ENCODE measurements at regions not wholly inside any gene's neighbourhood (a gene's known extent, or its start where the extent isn't known, plus 50 kb on each side); places are given as distances from the start of the nearest gene placed in this dataset.
"Not testable (repeated sequence)": the region's sequence is repeated elsewhere in the genome, so short reads cannot be mapped to it uniquely, and the experiment has no call there.

DNA sequence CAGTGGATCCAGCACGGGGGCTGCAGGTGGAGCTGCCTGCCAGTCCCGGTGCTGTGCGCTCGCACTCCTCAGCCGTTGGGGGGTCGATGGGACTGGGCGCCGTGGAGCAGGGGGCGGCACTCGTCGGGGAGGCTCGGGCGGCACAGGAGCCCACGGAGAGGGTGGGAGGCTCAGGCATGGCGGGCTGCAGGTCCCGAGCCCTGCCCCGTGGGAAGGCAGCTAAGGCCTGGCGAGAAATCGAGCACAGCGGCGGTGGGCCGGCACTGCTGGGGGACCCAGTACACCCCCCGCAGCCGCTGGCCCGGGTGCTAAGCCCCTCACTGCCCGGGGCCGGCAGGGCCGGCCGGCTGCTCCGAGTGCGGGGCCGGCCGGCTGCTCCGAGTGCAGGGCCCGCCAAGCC lies 52.3 kb upstream of the MARK1 start:
- not testable (repeated sequence) for DNase-seq

GRCh38 chr1:220475141-220475540 lies 52.8 kb upstream of the MARK1 start:
- not testable (repeated sequence) for DNase-seq

GRCh38 chr1:220473440-220473839 lies 54.5 kb upstream of the MARK1 start:
- no peak for DNase-seq

GRCh38 chr1:220462752-220463151 lies 65.2 kb upstream of the MARK1 start:
- DNase-seq: no peak

- no peak for DNase-seq
Measured at GRCh38 chr1:220458936-220459335, 69.0 kb upstream of the MARK1 start.

DNA sequence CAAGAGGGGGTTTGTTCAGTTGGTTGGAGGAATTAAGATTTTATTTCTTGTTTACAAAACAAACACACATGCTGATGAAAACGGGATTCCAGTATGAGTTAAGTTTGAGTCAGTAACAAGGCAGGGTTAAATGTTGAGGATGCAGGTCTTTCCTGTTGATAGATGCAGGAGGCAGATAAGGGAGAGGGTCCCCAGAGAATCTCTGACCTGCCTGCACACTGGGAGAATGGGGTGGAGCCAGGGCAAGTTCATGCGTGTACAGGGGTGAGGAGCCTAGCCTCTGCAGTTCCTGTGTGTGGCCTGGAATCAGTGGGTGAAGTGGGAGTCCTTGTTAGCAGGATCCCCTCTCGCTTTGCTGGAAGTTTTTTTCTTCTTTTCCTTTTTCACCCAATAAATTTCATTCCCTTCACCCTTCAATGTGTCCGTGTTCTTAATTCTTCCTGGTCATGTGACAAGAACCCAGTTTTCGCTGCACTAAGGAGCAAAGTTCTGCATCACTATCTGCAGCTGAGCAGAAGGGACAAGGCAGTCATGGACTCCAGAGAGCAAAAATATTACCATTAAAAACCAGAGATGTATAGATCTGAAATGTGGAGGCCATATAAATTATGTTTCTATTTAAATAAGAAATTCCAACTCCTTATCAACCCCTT lies 69.9 kb upstream of the MARK1 start:
- no peak for DNase-seq

GRCh38 chr1:220455559-220455958 lies 72.4 kb upstream of the MARK1 start:
- no peak for DNase-seq

- DNase-seq: peak; percentile 8
Measured at GRCh38 chr1:220454155-220454777, 73.7 kb upstream of the MARK1 start.

- no peak for DNase-seq
Measured at GRCh38 chr1:220453371-220453770, 74.6 kb upstream of the MARK1 start.

DNA sequence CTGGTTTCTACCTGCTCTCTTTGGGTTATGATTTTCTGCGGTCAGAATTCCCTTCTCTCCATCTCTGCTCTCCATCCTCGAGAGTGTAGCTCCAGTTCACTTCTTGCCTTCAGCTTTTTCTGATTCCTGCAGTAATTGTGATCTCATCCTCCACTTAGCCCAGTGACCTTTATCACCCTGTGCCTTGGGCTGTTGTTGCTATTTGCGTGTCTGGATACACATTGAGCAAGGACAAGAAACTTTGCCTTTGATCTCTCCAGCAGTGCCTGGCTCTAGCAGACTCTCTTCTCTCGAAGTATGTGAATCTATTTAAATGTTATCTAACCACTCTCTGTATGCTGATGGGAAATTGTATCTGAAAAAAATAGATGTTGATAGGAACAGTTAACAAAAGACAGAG lies 76.4 kb upstream of the MARK1 start:
- no peak for DNase-seq

GRCh38 chr1:220450927-220451326 lies 77.0 kb upstream of the MARK1 start:
- no peak for DNase-seq

- DNase-seq: no peak
Measured at GRCh38 chr1:220448217-220448616, 79.7 kb upstream of the MARK1 start.

GRCh38 chr1:220444586-220444985 lies 83.3 kb upstream of the MARK1 start:
- not testable (repeated sequence) for DNase-seq

DNA sequence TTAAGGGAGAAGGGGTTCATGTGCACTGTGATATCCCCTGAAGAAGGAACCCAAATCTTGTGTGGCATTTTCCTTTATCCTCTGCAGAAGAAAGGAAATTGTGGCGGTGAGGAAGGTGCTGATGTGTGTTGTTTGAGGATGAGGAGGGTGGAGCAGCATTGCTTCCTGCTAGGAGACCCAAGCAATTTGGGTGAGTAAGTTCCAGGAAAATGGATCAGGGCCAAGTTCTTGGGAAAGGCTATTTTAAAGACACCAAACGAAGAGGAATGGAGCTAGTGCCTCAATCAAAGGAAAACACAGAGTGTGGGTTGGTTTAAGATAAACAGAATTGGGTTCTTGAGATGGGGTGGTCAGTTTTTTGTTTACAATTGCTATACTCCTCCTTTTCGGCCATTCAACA lies 86.7 kb upstream of the MARK1 start:
- DNase-seq: no peak

DNA sequence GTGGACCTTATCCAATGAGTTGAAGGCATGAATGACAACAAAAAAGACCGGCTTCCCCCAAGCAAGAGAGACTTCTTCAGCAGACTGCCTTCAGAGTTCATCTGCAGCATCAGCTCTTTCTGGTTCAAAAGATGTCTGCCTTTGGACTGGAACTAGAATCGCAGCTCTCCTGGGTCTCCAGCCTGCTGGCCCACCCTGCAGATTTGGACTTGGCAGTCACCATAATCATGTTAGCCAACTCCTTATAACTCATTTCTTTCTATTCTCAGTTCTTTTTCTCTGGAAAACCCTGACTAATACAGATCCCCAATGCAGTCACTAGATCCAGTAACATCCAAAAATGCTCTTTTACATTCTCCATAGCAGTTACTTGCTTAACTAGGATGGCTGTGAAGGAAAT lies 89.2 kb upstream of the MARK1 start:
- no peak for DNase-seq

DNA sequence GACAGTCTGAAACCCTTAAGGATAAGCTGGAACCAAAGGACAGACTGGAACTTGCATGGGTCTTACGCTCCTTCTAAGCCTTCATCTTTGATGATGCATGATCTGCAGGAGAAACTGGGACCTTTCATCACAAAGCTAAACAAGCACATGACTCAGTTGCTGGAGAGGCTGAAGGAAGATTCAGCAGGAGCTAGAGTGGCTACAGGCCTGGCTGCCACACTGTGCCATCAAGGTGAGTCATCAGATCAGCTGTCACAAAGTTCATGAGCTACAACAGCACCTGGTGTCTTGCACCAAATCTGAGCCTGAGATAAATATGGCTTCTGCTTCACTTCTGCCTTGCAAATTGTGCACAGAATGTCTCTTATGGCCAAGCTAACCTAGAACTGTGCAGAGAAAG lies 95.5 kb upstream of the MARK1 start:
- no peak for DNase-seq

- no peak for DNase-seq
Measured at GRCh38 chr1:220431554-220432239, 96.2 kb upstream of the MARK1 start.

- DNase-seq: no peak
Measured at GRCh38 chr1:220430586-220430985, 97.3 kb upstream of the MARK1 start.

GRCh38 chr1:220430059-220430458 lies 97.9 kb upstream of the MARK1 start:
- no peak for DNase-seq

DNA sequence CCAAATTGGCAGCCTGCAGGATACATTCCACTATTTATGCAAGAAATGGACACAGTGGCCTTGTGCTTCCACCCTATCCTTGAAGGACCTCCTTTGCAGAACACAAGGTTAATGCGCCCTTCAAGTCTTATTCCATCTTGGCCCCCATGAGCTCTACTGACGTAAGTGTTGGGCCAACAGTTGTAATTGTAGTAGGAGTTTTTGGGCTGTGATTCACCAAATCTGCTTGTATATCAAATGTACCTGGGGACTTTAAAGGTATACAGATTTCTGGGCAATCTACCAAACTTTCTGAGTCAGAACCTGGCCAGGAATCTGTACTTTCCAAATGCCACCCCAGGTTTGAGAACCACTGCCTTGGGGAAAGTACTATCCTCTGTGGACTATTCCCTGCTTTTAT lies 100.9 kb upstream of the MARK1 start:
- DNase-seq: no peak

GRCh38 chr1:220425852-220426251 lies 102.1 kb upstream of the MARK1 start:
- DNase-seq: no peak

DNA sequence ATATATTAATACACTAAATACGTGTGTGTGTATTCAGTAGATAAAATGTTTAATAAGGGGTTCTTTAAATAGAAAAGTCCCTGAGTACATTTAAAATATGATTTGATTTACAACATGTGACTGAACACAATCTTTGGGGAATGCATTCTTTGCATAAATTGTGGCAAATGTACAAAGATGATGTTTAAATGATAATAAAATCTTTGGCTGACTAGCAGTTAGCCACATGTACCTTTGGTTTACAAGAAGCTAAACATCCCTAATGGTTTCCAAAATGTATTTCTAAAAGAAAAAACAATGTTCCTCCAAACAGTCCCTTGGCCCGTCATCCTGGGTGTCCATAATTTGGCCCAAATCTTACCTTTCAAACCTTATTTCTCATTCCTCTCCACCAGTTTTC lies 106.4 kb upstream of the MARK1 start:
- no peak for DNase-seq

DNA sequence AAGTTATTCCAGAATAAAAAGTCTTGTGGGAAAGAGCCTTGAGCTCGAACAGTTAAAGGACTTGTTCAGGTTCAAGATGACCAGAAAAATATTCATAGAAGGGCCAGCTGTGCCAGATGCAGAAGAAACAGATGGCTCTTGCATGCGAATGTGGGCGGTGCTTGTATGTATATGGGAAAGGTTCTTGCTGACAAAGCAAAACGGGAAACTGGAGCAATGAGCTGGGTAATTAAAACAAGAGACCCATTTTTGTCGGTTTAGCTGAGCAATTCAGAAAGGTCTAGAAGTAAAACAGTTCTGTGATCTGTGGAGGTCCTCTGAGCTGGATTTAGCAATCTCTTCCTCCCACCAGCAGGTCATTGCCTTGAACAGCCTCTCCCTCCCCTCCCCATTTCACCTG lies 107.2 kb upstream of the MARK1 start:
- no peak for DNase-seq

- not testable (repeated sequence) for DNase-seq
Measured at GRCh38 chr1:220412382-220412781, 115.6 kb upstream of the MARK1 start.
